LNCaP clone FGC (cell line): ENCODE measurements at regions not wholly inside any gene's neighbourhood (a gene's known extent, or its start where the extent isn't known, plus 50 kb on each side); places are given as distances from the start of the nearest gene placed in this dataset.
"Not testable (repeated sequence)": the region's sequence is repeated elsewhere in the genome, so short reads cannot be mapped to it uniquely, and the experiment has no call there.

Experiments used
- DNase-seq: peaks from one replicate; pipeline ENCODE4 v3.0.0-alpha.2; 2011; ENCODE audit warnings: low read depth
- H3K4me3 ChIP-seq: 2 replicates; pipeline ENCODE4 v1.5.1; 2011; ENCODE audit warnings: mild to moderate bottlenecking, low read depth, low read length, control low read depth
- CTCF ChIP-seq: IDR thresholded peaks from 2 replicates; pipeline ENCODE4 v1.5.1; 2012; ENCODE audit warnings: mild to moderate bottlenecking; ENCODE audit not compliant: control insufficient read depth, insufficient read depth; ENCODE audit errors: extremely low read depth

GRCh38 chrX:35221391-35221790 lies 278.8 kb downstream of the FAM47B start:
- H3K4me3 ChIP-seq, DNase-seq: not testable (repeated sequence)

- no peak for DNase-seq
- no peak for TF ChIP-seq CTCF
Observed at GRCh38 chrX:35244088-35244741, 301.6 kb downstream of the FAM47B start.

GRCh38 chrX:35244796-35245508 lies 302.4 kb downstream of the FAM47B start:
- DNase-seq = no peak
- H3K4me3 ChIP-seq = no peak overlapping the region
- no peak for TF ChIP-seq CTCF

More at GRCh38 chrX:35244088-35244741, 301.6 kb downstream of the FAM47B start:
- no peak overlapping the region for H3K4me3 ChIP-seq

GRCh38 chrX:35251226-35251625 lies 308.6 kb downstream of the FAM47B start:
- DNase-seq = no peak
- no peak for TF ChIP-seq CTCF
- no peak overlapping the region for H3K4me3 ChIP-seq

GRCh38 chrX:35276115-35276514 lies 333.5 kb downstream of the FAM47B start:
- no peak for TF ChIP-seq CTCF
- H3K4me3 ChIP-seq = no peak overlapping the region
- DNase-seq = no peak

GRCh38 chrX:35285289-35285962 lies 342.8 kb downstream of the FAM47B start:
- TF ChIP-seq CTCF = no peak
- H3K4me3 ChIP-seq = no peak overlapping the region
- DNase-seq = no peak

- no peak for TF ChIP-seq CTCF
- no peak overlapping the region for H3K4me3 ChIP-seq
- no peak for DNase-seq
Observed at GRCh38 chrX:35288657-35289056, 346.1 kb downstream of the FAM47B start.
